Activated T-cell treated with anti-CD3 and anti-CD28 coated beads, Interleukin-2, amount 50 U/mL, for 24 hours (primary cell): ENCODE measurements at regions not wholly inside any gene's neighbourhood (a gene's known extent, or its start where the extent isn't known, plus 50 kb on each side); places are given as distances from the start of the nearest gene placed in this dataset.

Source experiments
- DNase-seq: peaks from one replicate; pipeline ENCODE4 v3.0.0-alpha.2; 2020
- H3K27ac Mint-ChIP-seq: 2 replicates; pipeline ENCODE4 v1.8.0; 2020; ENCODE audit warnings: mild to moderate bottlenecking, mixed read lengths
- H3K27me3 Mint-ChIP-seq: 2 replicates; pipeline ENCODE4 v1.8.0; 2020; ENCODE audit warnings: mixed read lengths
- H3K36me3 Mint-ChIP-seq: 2 replicates; pipeline ENCODE4 v1.8.0; 2020; ENCODE audit warnings: low read depth, mixed read lengths
- H3K4me1 Mint-ChIP-seq: 2 replicates; pipeline ENCODE4 v1.8.0; 2020; ENCODE audit warnings: low read depth, mixed read lengths
- H3K4me3 Mint-ChIP-seq: 2 replicates; pipeline ENCODE4 v1.8.0; 2020; ENCODE audit warnings: mild to moderate bottlenecking, moderate library complexity, mixed read lengths
- H3K9me3 Mint-ChIP-seq: 2 replicates; pipeline ENCODE4 v1.8.0; 2020; ENCODE audit warnings: mixed read lengths

- Mint-ChIP-seq H3K27me3 (no peaks in the 10 kb centered on the region), H3K27ac (no peak overlapping the region), H3K36me3 (no peaks in the 10 kb centered on the region), H3K4me3 (no peak overlapping the region), H3K9me3 (peaks cover 2% of the 10 kb centered on the region), H3K4me1 (no peaks in the 10 kb centered on the region)
- no peak for DNase-seq
Observed at GRCh38 chr2:14524041-14524802, 108.3 kb upstream of the LRATD1 start.

GRCh38 chr2:14524803-14525080 lies 107.8 kb upstream of the LRATD1 start:
- no peaks in the 10 kb centered on the region for H3K4me1 Mint-ChIP-seq
- no peak for DNase-seq
- no peak overlapping the region for H3K27ac Mint-ChIP-seq
- no peaks in the 10 kb centered on the region for H3K27me3 Mint-ChIP-seq
- no peaks in the 10 kb centered on the region for H3K36me3 Mint-ChIP-seq
- H3K9me3 Mint-ChIP-seq, result peaks cover 2% of the 10 kb centered on the region
- H3K4me3 Mint-ChIP-seq, result no peak overlapping the region

DNA sequence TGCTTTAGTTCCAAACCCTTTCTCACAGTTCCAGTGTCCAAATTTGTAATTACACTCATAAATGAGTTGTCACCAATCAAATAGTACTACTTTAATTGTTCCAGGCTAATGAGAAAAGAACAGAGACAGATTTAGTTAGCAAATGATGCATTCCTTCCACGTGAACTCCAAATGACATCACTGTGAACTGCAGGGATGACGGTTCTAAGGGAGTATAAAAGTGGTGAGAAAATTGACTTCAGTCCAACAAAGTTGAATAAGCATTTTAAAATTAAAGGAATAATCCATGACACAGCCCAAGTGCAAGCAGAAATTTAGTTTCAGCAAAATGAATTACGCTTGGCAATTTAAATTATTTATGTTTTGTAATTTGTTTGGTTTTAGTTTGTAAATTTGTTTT lies 102.0 kb upstream of the LRATD1 start:
- H3K27me3 Mint-ChIP-seq, result no peaks in the 10 kb centered on the region
- DNase-seq, result no peak
- H3K27ac Mint-ChIP-seq, result no peak overlapping the region
- H3K4me1 Mint-ChIP-seq, result no peaks in the 10 kb centered on the region
- H3K4me3 Mint-ChIP-seq, result no peak overlapping the region
- H3K36me3 Mint-ChIP-seq, result no peaks in the 10 kb centered on the region
- no peaks in the 10 kb centered on the region for H3K9me3 Mint-ChIP-seq

DNA sequence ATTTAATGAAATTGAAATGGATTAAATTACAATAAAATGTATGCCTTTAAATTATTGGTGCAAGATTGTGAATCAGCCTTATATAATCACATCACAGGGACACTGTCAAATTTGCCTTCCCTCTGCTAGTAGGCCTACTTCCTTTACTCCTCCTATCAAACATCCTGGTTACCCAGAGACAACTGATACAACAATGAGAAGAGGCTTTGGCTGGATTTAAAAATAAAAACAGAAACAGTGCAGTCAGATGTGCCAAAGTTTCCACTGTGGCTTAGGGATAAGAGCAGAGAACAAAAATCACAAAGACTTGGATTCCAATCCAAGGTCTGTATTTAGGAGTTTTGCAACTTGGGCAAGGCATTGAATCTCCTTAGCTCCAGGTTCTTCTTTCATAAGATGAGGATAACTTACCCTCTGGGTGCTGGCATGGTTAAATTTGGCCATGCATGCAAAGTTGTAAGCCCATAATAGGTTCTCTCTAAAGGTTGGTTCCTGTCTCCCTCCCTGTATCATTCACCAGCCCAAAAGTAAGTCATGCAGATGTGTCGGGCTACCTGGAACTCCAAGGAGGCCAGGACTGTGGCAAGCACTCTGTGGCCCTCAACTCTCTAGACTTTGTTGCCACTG lies 99.3 kb upstream of the LRATD1 start:
- Mint-ChIP-seq H3K27ac (no peak overlapping the region), H3K4me1 (no peaks in the 10 kb centered on the region), H3K4me3 (no peak overlapping the region), H3K27me3 (no peaks in the 10 kb centered on the region), H3K9me3 (no peaks in the 10 kb centered on the region), H3K36me3 (no peaks in the 10 kb centered on the region)
- DNase-seq, result no peak

DNA sequence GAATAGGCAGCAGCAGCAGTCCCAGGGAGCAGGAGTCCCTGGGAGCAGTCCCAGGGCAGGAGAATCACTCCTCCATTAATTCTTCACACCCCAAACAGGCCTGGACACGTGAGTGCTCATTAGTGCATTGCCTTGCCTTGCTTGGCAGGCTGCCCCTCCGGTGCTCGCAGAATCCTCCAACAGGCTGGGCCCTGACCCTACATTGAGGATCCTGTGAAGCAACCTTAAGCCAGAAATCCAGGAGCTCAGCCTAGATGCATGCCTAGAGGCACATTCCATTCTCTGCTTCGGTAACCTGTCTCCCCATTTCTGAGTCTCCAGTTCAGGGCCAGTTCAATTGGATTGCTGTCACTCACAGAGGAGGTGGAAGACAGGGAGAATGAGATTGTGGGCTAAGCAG lies 97.4 kb upstream of the LRATD1 start:
- no peak for DNase-seq
- Mint-ChIP-seq H3K4me3 (no peak overlapping the region), H3K27ac (no peak overlapping the region), H3K4me1 (no peaks in the 10 kb centered on the region), H3K9me3 (no peaks in the 10 kb centered on the region), H3K27me3 (no peaks in the 10 kb centered on the region), H3K36me3 (no peaks in the 10 kb centered on the region)

DNA sequence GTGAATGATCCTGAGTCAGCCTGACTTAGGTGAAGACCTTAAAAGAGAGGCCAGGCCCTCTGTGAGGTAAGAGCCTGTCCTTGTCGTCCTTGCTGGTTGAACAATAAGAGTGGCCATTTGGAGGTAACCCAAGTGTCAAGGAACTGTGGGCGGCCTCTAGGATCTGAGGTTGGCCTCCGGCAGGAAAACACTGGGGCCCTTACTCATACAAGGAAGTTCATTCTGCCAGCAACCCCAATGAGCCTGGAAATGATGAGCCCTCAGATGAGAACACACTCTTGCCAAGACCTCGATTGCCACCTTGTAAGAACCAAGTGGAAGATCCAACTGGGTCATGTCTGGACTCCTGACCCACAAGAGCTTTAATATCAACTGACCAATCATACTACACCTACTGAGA lies 95.5 kb upstream of the LRATD1 start:
- Mint-ChIP-seq H3K27ac (no peak overlapping the region), H3K4me1 (no peaks in the 10 kb centered on the region), H3K9me3 (peaks cover 2% of the 10 kb centered on the region), H3K4me3 (no peak overlapping the region), H3K27me3 (no peaks in the 10 kb centered on the region), H3K36me3 (no peaks in the 10 kb centered on the region)
- no peak for DNase-seq

DNA sequence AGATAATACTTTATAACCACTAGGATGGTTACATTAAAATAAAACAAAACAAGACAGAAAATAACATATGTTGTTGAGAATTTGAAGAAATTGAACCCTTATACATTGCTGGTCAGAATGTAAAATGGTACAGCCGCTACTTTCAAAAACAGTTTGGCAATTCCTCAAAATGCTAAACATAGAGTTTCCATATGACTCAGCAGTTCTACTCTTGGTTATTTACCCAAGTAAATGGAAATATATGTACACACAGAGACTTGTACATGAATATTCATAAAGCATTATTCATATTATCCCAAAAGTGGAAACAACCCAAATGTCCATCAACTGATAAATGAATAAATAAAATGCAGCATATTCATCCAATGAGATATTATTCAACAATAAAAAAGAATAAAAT lies 92.5 kb upstream of the LRATD1 start:
- DNase-seq, result no peak
- no peaks in the 10 kb centered on the region for H3K27me3 Mint-ChIP-seq
- H3K9me3 Mint-ChIP-seq, result peaks cover 11% of the 10 kb centered on the region
- H3K4me1 Mint-ChIP-seq, result no peaks in the 10 kb centered on the region
- H3K4me3 Mint-ChIP-seq, result no peak overlapping the region
- no peaks in the 10 kb centered on the region for H3K36me3 Mint-ChIP-seq
- no peak overlapping the region for H3K27ac Mint-ChIP-seq

- H3K9me3 Mint-ChIP-seq, result peaks cover 11% of the 10 kb centered on the region
- H3K27ac Mint-ChIP-seq, result no peak overlapping the region
- H3K4me3 Mint-ChIP-seq, result no peak overlapping the region
- no peaks in the 10 kb centered on the region for H3K4me1 Mint-ChIP-seq
- H3K36me3 Mint-ChIP-seq, result no peaks in the 10 kb centered on the region
- DNase-seq, result no peak
- no peaks in the 10 kb centered on the region for H3K27me3 Mint-ChIP-seq
Observed at GRCh38 chr2:14543284-14543683, 89.2 kb upstream of the LRATD1 start.

- no peak overlapping the region for H3K4me3 Mint-ChIP-seq
- H3K27me3 Mint-ChIP-seq, result no peaks in the 10 kb centered on the region
- no peak overlapping the region for H3K27ac Mint-ChIP-seq
- no peak for DNase-seq
- H3K36me3 Mint-ChIP-seq, result no peaks in the 10 kb centered on the region
- no peaks in the 10 kb centered on the region for H3K4me1 Mint-ChIP-seq
- peaks cover 11% of the 10 kb centered on the region for H3K9me3 Mint-ChIP-seq
Observed at GRCh38 chr2:14544247-14544646, 88.3 kb upstream of the LRATD1 start.

DNA sequence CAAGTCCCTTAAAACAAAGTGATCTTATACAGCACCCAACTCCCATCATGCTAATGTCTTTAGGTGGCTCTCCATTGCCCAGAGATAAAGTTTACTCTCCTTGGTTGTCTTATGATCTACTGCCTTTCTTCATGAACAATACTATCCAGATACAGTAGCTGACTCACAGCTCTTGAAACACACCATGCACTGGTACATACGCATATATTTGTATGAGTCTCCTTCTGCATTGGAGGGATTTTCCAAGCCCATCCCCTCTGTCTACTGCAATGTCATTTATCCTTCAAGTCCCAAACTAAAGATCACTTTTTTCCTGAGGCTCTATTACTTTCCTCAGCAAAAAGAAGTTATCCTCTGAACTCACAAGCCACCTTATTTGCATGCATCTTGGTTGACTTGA lies 84.7 kb upstream of the LRATD1 start:
- no peaks in the 10 kb centered on the region for H3K4me1 Mint-ChIP-seq
- DNase-seq, result no peak
- H3K4me3 Mint-ChIP-seq, result no peak overlapping the region
- no peaks in the 10 kb centered on the region for H3K27me3 Mint-ChIP-seq
- H3K27ac Mint-ChIP-seq, result no peak overlapping the region
- H3K36me3 Mint-ChIP-seq, result no peaks in the 10 kb centered on the region
- H3K9me3 Mint-ChIP-seq, result peaks cover 10% of the 10 kb centered on the region

GRCh38 chr2:14550658-14551057 lies 81.9 kb upstream of the LRATD1 start:
- Mint-ChIP-seq H3K36me3 (no peaks in the 10 kb centered on the region), H3K9me3 (peaks cover 2% of the 10 kb centered on the region), H3K27me3 (no peaks in the 10 kb centered on the region), H3K4me1 (no peaks in the 10 kb centered on the region), H3K27ac (no peak overlapping the region), H3K4me3 (no peak overlapping the region)
- no peak for DNase-seq

- H3K9me3 Mint-ChIP-seq, result peaks cover 2% of the 10 kb centered on the region
- H3K27me3 Mint-ChIP-seq, result no peaks in the 10 kb centered on the region
- no peak overlapping the region for H3K27ac Mint-ChIP-seq
- no peaks in the 10 kb centered on the region for H3K36me3 Mint-ChIP-seq
- DNase-seq, result no peak
- H3K4me1 Mint-ChIP-seq, result no peaks in the 10 kb centered on the region
- no peak overlapping the region for H3K4me3 Mint-ChIP-seq
Observed at GRCh38 chr2:14551069-14551468, 81.4 kb upstream of the LRATD1 start.

DNA sequence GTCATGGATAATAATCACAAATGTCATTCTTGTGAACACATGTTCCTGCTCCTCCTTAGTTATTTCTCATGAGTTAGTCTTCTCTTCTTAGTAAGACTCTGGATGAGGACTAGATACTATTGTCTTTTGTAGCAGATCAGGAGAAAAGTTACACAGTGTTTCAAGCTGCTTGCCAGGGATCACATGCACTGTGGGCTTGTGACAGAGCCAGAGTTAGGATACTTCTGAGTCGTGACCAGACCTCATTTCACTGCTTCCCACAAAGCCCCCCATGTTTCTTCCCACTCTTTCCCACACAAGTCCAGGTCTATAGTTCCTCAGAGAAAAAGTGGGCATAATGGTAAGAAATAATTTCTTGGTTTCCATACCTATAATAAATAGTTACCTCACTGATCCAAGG lies 80.2 kb upstream of the LRATD1 start:
- Mint-ChIP-seq H3K9me3 (peaks cover 7% of the 10 kb centered on the region), H3K27ac (no peak overlapping the region), H3K27me3 (no peaks in the 10 kb centered on the region), H3K4me3 (no peak overlapping the region), H3K36me3 (no peaks in the 10 kb centered on the region), H3K4me1 (no peaks in the 10 kb centered on the region)
- DNase-seq, result no peak

GRCh38 chr2:14552818-14553217 lies 79.7 kb upstream of the LRATD1 start:
- Mint-ChIP-seq H3K27ac (no peak overlapping the region), H3K9me3 (peaks cover 7% of the 10 kb centered on the region), H3K4me1 (no peaks in the 10 kb centered on the region), H3K4me3 (no peak overlapping the region), H3K27me3 (no peaks in the 10 kb centered on the region), H3K36me3 (no peaks in the 10 kb centered on the region)
- no peak for DNase-seq

GRCh38 chr2:14554849-14555545 lies 77.5 kb upstream of the LRATD1 start:
- Mint-ChIP-seq H3K27ac (no peak overlapping the region), H3K4me1 (no peaks in the 10 kb centered on the region), H3K4me3 (no peak overlapping the region), H3K27me3 (no peaks in the 10 kb centered on the region), H3K36me3 (no peaks in the 10 kb centered on the region), H3K9me3 (peaks cover 10% of the 10 kb centered on the region)
- DNase-seq, result no peak
